Fibroblast of villous mesenchyme (primary cell): ENCODE measurements at regions not wholly inside any gene's neighbourhood (a gene's known extent, or its start where the extent isn't known, plus 50 kb on each side); places are given as distances from the start of the nearest gene placed in this dataset.

Experiments
- DNase-seq: peaks from one replicate; pipeline ENCODE4 v3.0.0-alpha.2; 2010; ENCODE audit warnings: low read depth
- H3K4me3 ChIP-seq: 2 replicates; pipeline ENCODE4 v1.5.1; 2011; ENCODE audit warnings: low read depth, mild to moderate bottlenecking, low read length
- TF ChIP-seq, protein P1 (sequence below): IDR thresholded peaks from 2 replicates; pipeline ENCODE4 v1.5.1; 2012; ENCODE audit warnings: low read depth, mild to moderate bottlenecking, low read length; ENCODE audit not compliant: insufficient read depth

DNA sequence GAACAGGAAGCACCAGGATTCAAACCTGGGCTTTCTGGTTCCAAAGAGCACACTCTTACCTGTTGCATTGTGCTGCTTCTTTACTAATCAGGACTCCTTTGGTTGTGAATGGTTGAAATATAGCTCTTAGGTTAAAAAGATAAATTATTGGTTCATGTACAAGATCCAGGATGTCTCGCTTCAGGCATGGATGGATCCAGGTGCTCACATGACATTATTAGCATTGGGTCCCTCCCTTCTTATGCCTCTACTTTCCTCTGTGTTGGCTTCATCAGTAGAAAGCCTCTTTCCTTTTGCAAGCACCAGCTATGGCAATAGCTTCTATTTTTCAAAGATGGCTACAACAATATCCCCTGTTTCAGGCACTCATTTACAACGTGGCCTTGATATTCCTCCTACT, 217.7 kb upstream of the SULF2 start:
- no peak overlapping the region for H3K4me3 ChIP-seq
- TF ChIP-seq, protein P1, sequence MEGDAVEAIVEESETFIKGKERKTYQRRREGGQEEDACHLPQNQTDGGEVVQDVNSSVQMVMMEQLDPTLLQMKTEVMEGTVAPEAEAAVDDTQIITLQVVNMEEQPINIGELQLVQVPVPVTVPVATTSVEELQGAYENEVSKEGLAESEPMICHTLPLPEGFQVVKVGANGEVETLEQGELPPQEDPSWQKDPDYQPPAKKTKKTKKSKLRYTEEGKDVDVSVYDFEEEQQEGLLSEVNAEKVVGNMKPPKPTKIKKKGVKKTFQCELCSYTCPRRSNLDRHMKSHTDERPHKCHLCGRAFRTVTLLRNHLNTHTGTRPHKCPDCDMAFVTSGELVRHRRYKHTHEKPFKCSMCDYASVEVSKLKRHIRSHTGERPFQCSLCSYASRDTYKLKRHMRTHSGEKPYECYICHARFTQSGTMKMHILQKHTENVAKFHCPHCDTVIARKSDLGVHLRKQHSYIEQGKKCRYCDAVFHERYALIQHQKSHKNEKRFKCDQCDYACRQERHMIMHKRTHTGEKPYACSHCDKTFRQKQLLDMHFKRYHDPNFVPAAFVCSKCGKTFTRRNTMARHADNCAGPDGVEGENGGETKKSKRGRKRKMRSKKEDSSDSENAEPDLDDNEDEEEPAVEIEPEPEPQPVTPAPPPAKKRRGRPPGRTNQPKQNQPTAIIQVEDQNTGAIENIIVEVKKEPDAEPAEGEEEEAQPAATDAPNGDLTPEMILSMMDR = no peak
- DNase-seq = no peak

DNA sequence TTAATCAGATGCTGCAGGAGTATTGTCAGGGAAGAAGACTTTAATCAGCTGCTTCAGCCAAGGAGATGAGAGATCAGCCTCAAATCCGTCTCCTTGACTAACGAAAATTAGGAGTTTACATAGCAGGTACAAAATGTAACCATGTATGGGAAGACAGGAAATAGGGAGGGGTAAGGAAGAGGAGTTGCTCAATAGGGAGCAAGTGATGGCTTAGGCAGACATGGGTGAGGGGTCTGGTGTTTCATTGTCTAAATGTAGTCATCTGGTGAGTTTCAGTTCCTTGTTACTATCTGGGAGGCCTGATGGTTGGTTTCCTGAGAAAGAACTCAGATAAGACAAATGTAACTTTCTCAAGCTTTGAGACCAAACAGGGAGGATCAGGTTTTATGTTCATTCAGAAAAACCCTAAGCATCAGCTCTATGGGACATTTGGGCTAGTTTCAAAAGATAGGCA, 217.3 kb upstream of the SULF2 start:
- no peak overlapping the region for H3K4me3 ChIP-seq
- TF ChIP-seq, protein P1 = no peak
- DNase-seq = peak; percentile 61

DNA sequence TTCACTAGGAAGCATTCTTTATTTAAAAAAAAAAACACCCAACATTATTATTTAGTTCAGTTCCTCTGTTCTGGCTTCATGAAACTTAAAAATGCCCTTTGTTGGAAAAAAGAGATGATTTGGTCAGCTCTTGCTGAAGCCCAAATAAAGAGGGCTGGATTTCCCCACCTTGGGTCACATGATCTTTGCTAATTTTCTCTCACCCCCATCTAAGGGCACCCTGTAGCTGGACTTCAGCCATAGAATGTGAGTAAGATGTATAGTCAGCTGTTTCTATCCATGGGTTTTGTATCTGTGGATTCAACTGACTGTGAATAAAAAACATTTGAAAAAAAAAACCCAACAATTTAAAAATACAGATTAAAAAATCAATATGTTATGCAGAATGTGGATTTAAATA, 213.9 kb upstream of the SULF2 start:
- H3K4me3 ChIP-seq = no peak overlapping the region
- TF ChIP-seq, protein P1 = no peak
- DNase-seq = no peak

DNA sequence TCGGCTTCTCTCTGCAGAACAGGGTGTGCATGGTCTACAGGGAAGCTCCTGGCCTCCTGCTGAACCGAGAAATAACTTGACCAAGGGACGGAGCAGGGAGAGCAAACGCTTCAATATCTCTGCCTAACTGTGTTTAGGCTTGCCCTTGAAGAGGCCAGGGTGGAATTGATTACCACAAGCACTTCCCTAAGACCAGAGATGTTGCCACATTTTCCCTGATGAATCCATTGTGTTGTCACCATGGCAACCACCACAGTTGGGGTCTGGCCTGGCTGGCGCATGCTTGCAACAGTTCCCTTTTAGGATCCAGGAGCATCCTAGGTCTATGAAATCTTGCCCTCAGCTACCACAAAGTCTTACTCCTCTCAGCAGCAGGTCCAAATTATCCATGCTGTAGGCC, 213.5 kb upstream of the SULF2 start:
- H3K4me3 ChIP-seq = no peak overlapping the region
- no peak for DNase-seq
- TF ChIP-seq, protein P1 = no peak

DNA sequence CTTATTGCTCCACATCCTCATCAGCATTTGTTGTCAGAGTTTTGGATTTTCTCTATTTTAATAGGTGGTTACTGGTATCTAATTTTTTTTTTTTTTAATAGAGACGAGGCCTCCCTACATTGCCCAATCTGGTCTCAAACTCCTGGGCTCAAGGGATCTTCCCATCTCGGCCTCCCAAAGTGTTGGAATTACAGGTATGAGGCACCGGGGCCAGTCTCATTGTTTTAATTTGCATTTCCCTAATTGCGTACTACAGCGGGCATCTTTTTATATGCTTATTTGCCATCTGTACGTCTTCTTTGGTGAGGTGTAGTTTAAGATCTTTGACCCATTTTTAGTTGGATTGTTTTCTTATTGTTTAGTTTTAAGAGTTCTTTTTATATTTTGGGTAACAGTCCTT, 210.4 kb upstream of the SULF2 start:
- no peak for DNase-seq
- no peak overlapping the region for H3K4me3 ChIP-seq
- TF ChIP-seq, protein P1 = no peak

DNA sequence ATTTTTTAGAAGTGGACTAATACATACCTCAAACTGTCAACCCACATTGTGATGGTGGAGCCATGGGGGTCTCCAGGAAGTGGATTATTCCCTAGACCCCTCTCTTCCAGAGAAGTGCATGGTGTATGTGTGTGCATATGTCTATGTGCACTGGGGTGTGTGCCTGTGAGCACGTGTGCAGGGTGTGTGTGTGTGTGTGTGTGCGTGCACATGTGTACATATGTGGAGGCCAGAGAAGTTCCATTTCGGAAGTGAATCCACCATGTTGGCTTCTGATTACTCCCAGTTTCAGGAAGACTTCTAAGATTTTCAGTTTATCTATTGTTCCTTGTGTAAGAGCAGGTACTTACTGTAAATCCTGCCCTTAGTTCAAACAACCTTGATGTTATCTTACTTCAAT, 208.5 kb upstream of the SULF2 start:
- DNase-seq = no peak
- no peak overlapping the region for H3K4me3 ChIP-seq
- TF ChIP-seq, protein P1 = no peak

DNA sequence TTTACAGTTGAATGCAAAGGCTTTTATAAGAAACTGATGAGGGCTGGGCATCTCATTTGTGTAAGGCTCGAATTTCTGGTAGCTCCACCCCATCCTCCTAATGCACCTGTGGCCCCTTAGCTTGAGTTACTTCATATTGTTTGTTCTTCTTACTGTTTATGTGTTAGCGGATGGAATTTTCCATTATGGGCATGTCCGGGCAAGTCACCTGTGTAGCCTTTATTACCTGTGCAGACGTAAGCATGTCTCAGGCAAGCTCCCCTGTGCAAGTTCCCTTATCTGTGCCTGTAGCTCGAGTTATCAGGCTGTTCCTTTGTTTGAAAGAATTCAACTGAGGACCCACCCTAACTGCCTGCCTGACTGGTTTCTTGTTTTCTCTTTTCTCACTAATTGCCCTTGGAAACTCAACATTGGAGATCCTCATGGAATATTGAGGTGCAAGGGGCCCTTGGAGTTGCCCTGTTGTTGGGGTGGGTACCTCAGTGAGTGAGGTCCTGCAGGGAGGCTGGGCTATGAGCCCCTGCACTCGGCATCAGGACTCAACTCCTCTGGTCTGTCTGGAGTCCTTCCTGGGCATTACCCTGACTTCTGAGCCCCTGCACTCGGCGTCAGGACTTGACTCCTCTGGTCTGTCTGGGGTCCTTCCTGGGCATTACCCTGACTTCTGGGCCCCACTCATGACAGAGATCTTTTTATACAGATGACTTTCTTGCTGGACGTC, 207.9 kb upstream of the SULF2 start:
- no peak for DNase-seq
- TF ChIP-seq, protein P1 = no peak
- H3K4me3 ChIP-seq = no peak overlapping the region
